ENCODE measurements at regions not wholly inside any gene's neighbourhood (a gene's known extent, or its start where the extent isn't known, plus 50 kb on each side); places are given as distances from the start of the nearest gene placed in this dataset.
A peak's percentile ranks its signal among the peaks of the same experiment; 100 is the strongest.

DNA sequence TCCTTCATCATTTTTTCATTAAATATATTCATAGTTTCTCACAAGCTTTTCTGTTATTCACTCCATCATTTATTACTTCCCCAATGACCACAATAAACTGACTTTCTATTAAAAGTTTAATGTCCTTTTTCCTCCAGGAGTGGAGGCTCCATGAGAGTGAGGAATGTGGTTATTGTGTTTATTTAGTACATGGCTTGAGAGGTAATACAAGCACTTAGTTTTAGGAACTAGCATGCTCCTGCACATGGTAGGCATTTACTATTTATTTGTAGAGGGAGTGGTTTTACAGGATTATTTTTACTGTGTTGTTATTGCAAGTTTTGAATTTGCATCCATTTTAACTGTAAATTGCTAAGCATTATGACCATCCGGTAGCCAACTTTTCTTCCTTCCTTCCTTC is 412.9 kb upstream of the SUCLG2 start:
- DNase-seq (ENCODE audit: low spot score, unreplicated experiment): no peak
- TF ChIP-seq, protein P1, sequence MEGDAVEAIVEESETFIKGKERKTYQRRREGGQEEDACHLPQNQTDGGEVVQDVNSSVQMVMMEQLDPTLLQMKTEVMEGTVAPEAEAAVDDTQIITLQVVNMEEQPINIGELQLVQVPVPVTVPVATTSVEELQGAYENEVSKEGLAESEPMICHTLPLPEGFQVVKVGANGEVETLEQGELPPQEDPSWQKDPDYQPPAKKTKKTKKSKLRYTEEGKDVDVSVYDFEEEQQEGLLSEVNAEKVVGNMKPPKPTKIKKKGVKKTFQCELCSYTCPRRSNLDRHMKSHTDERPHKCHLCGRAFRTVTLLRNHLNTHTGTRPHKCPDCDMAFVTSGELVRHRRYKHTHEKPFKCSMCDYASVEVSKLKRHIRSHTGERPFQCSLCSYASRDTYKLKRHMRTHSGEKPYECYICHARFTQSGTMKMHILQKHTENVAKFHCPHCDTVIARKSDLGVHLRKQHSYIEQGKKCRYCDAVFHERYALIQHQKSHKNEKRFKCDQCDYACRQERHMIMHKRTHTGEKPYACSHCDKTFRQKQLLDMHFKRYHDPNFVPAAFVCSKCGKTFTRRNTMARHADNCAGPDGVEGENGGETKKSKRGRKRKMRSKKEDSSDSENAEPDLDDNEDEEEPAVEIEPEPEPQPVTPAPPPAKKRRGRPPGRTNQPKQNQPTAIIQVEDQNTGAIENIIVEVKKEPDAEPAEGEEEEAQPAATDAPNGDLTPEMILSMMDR (IDR thresholded peaks at IDR 0.05; ENCODE audit: unreplicated experiment): no peak
- no peaks in the 10 kb centered on the region for H3K4me1 Mint-ChIP-seq (ENCODE audit: low read depth)
- peaks cover 2% of the 10 kb centered on the region for H3K36me3 Mint-ChIP-seq (ENCODE audit: insufficient read depth)
- peaks cover 2% of the 10 kb centered on the region for H3K27me3 Mint-ChIP-seq
- H3K27ac Mint-ChIP-seq: no peak overlapping the region
- H3K4me3 Mint-ChIP-seq (ENCODE audit: low read depth): no peak overlapping the region
- peaks cover 8% of the 10 kb centered on the region for H3K9me3 Mint-ChIP-seq (ENCODE audit: low read depth)

DNA sequence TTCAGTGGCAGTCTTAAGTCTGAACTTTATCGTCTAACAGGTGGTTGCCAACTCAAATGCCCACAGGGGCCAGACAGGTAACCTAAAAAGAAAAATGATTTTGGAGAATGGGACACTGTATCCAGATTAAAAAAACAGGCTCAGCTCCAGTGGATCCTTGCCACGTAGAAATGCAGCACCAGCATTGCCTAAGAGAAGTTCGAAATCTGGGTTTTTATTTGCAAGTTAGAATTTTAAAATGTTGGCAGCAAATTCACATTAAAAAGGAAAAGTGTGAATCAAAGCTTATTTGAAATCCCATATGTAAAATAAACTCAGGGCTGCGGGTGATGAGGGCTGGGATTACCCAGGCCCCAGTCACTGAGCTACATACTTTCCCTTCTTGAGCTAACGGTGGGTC is 408.5 kb upstream of the SUCLG2 start:
- no peak overlapping the region for H3K27ac Mint-ChIP-seq
- H3K4me3 Mint-ChIP-seq (ENCODE audit: low read depth): no peak overlapping the region
- H3K27me3 Mint-ChIP-seq: peaks cover 2% of the 10 kb centered on the region
- no peaks in the 10 kb centered on the region for H3K36me3 Mint-ChIP-seq (ENCODE audit: insufficient read depth)
- no peak for DNase-seq (ENCODE audit: low spot score, unreplicated experiment)
- no peaks in the 10 kb centered on the region for H3K9me3 Mint-ChIP-seq (ENCODE audit: low read depth)
- peaks cover 12% of the 10 kb centered on the region for H3K4me1 Mint-ChIP-seq (ENCODE audit: low read depth)
- TF ChIP-seq, protein P1 (IDR thresholded peaks at IDR 0.05; ENCODE audit: unreplicated experiment): no peak

- Mint-ChIP-seq H3K27ac (no peak overlapping the region), H3K4me3 (ENCODE audit: low read depth) (no peak overlapping the region), H3K27me3 (no peaks in the 10 kb centered on the region), H3K4me1 (ENCODE audit: low read depth) (peaks cover 12% of the 10 kb centered on the region), H3K36me3 (ENCODE audit: insufficient read depth) (no peaks in the 10 kb centered on the region), H3K9me3 (ENCODE audit: low read depth) (no peaks in the 10 kb centered on the region)
- no peak for DNase-seq (ENCODE audit: low spot score, unreplicated experiment)
- TF ChIP-seq, protein P1 (IDR thresholded peaks at IDR 0.05; ENCODE audit: unreplicated experiment): no peak
Measured at GRCh38 chr3:68060910-68061309, 406.5 kb upstream of the SUCLG2 start.

- peaks cover 12% of the 10 kb centered on the region for H3K4me1 Mint-ChIP-seq (ENCODE audit: low read depth)
- H3K4me3 Mint-ChIP-seq (ENCODE audit: low read depth): no peak overlapping the region
- no peaks in the 10 kb centered on the region for H3K36me3 Mint-ChIP-seq (ENCODE audit: insufficient read depth)
- peak overlapping the region; percentile 30 for H3K27ac Mint-ChIP-seq
- H3K27me3 Mint-ChIP-seq: no peaks in the 10 kb centered on the region
- DNase-seq (ENCODE audit: low spot score, unreplicated experiment): no peak
- TF ChIP-seq, protein P1 (IDR thresholded peaks at IDR 0.05; ENCODE audit: unreplicated experiment): no peak
- H3K9me3 Mint-ChIP-seq (ENCODE audit: low read depth): no peaks in the 10 kb centered on the region
Measured at GRCh38 chr3:68060191-68060590, 405.8 kb upstream of the SUCLG2 start.

GRCh38 chr3:68059628-68060152 is 405.3 kb upstream of the SUCLG2 start:
- H3K27ac Mint-ChIP-seq: peak overlapping the region; percentile 43

More at GRCh38 chr3:68059628-68060152, 405.3 kb upstream of the SUCLG2 start:
- Mint-ChIP-seq H3K4me1 (ENCODE audit: low read depth) (peaks cover 12% of the 10 kb centered on the region), H3K4me3 (ENCODE audit: low read depth) (no peak overlapping the region), H3K9me3 (ENCODE audit: low read depth) (no peaks in the 10 kb centered on the region), H3K36me3 (ENCODE audit: insufficient read depth) (no peaks in the 10 kb centered on the region), H3K27me3 (no peaks in the 10 kb centered on the region)
- DNase-seq (ENCODE audit: low spot score, unreplicated experiment): no peak
- TF ChIP-seq, protein P1 (IDR thresholded peaks at IDR 0.05; ENCODE audit: unreplicated experiment): no peak
